ENCODE measurements at regions not wholly inside any gene's neighbourhood (a gene's known extent, or its start where the extent isn't known, plus 50 kb on each side); places are given as distances from the start of the nearest gene placed in this dataset.

GRCh38 chr9:1469996-1470395 lies 419.8 kb downstream of the DMRT2 start:
- no peak for DNase-seq (ENCODE audit: low spot score)

DNA sequence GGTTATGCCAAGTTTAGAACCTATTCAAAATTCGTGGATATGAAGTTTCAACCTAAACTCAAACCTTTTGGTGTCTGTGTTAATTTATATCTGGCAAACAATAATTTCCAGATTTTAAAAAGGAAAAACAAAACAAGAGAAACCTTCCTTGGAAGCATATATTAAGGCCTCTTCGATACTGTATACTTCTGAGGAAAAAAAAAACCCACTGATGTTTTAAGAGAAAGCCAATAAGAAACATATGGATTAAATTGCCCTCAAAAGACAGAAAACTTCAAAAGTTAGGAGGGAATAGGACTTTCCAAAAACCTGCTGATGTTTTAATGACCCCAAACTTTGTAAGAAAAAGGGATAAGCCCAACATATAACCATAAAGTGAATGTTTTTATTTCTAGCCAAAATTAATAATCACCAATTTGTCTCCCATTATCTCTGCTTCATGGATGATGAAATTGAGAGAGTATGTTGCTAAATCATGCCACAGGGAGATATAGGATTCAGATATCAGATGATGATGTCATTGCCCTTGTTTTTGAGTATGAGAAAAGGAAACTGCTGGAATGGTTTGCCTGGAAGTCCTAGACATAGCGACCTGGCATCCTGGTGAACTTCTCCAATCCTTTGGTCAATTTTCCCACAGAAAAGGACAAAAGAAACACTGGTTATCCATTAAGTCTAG lies 423.9 kb downstream of the DMRT2 start:
- no peak for DNase-seq (ENCODE audit: low spot score)

- DNase-seq (ENCODE audit: low spot score): no peak
Measured at GRCh38 chr9:1474671-1475070, 424.5 kb downstream of the DMRT2 start.

GRCh38 chr9:1490341-1491232 lies 440.4 kb downstream of the DMRT2 start:
- DNase-seq (ENCODE audit: low spot score): peak; percentile 0

- DNase-seq (ENCODE audit: low spot score): no peak
Measured at GRCh38 chr9:1492156-1492555, 442.0 kb downstream of the DMRT2 start.

DNA sequence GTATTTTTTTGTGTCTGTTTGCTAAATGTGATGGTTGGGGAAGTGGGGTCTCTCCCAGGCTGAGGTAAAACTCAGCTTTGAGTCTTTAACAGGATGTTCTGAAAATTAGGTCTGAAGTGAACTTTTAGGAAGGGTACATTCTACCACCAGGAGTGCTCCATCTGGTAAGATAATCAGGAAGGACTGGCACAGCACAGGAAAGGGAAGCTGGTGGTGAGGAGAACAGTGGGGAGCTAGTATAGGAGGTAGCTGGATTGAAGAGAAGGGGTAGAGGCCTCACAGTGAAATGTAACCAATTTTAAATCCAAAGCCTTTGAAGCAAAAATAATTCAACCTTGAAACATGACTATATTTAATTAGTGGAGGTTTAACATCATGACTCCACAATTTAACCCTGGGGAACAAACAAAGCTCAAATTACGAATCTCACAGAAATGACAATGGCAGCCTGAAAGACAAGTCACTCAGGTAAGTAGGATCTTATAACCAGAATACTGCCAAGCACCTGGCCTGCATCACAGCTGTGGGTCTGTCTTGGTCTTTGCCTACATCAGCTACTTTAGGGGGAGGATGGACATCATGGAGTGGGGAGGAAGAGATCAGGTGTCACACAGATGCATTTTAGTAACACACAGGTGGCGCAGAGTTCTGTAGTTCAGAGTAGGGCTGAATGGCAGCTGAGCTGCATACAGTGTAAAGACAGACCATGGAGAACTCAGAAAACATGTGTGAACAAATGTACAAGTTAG lies 445.3 kb downstream of the DMRT2 start:
- DNase-seq (ENCODE audit: low spot score): no peak

- no peak for DNase-seq (ENCODE audit: low spot score)
Measured at GRCh38 chr9:1505489-1505888, 455.3 kb downstream of the DMRT2 start.

GRCh38 chr9:1510712-1511111 lies 460.6 kb downstream of the DMRT2 start:
- no peak for DNase-seq (ENCODE audit: low spot score)

GRCh38 chr9:1513105-1513504 lies 462.9 kb downstream of the DMRT2 start:
- no peak for DNase-seq (ENCODE audit: low spot score)

GRCh38 chr9:1514250-1514649 lies 464.1 kb downstream of the DMRT2 start:
- no peak for DNase-seq (ENCODE audit: low spot score)

DNA sequence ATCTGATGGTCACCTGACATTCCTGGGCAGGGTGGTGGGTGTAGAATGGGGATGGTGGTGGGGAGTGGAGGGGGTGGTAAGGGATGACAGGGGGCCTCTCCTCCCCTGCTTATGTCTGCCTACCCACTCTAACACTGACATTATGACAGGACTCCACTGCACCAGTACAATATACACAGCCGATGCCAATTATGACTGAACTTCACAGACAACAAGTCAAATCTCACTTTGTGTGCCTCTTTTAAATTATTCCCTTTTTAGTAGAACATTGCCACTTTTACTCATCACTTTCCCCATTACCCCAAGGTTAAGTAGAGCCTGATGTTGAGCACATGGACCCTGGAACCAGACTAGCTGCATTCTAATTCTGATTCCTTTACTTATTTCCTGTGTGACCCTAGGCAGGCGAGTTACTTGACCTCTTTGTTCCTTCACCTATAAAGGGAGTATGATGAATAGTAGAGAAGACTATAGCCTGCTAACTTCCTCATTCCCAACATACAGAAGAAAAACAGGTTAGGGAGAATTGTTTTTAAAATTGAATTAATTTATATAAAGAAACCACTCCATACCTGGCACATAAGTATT lies 464.7 kb downstream of the DMRT2 start:
- DNase-seq (ENCODE audit: low spot score): no peak

DNA sequence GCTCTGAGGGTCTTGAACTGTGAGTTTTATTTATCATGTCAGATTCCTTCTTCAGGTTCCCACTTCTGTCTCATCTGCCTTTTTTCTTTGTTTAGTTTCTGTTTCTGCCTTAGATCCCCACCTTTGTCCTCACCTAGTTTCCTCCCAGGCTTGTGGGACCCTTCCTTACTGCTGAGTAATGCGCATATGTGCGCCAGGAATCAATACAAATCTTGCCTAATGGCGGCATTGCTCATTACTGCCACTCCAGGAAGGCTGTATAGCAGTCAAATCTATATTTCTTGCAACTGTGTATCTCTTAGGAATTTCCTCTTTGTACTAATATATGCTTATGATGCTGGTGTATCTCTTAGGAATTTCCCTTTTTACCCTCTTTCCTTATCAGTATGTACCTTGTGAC lies 465.4 kb downstream of the DMRT2 start:
- DNase-seq (ENCODE audit: low spot score): no peak

DNA sequence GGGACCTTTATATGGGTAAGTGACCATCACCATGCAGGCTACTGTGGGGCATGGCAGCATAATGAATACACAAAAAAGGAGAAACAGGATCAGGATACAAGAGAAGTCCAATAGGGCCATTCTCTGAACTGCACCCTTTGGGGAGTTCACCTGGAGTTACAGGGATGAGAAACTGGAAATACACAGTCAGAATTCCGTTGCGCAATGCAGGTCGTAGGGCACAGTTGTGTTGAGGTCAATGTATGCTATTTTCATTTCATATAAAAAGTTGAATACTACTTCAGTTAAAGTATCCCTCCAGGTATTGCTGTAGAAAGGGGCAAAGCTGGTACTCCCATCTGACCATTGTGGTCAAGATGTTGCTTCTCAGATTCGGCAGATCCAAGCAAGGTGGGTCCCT lies 471.4 kb downstream of the DMRT2 start:
- no peak for DNase-seq (ENCODE audit: low spot score)

- DNase-seq (ENCODE audit: low spot score): no peak
Measured at GRCh38 chr9:1522219-1522767, 472.1 kb downstream of the DMRT2 start.

GRCh38 chr9:1528456-1528855 lies 478.3 kb downstream of the DMRT2 start:
- DNase-seq (ENCODE audit: low spot score): no peak

DNA sequence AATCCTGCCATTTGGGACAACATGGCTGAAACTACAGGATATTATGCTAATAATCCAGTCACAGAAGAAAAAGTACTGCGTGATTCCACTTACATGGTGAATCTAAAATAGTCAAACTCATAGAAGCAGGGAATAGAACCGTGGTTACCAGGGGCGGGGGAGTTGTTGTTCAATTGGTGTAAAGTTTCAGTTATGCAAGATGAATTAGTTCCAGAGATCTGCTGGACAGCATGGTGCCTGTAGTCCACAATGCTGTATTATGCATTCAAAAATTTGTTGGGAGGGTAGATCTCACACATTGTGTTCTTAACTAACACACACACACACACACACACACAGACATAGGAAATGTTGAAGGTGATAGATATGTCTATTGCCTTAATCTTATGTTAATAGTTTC lies 480.5 kb downstream of the DMRT2 start:
- no peak for DNase-seq (ENCODE audit: low spot score)

DNA sequence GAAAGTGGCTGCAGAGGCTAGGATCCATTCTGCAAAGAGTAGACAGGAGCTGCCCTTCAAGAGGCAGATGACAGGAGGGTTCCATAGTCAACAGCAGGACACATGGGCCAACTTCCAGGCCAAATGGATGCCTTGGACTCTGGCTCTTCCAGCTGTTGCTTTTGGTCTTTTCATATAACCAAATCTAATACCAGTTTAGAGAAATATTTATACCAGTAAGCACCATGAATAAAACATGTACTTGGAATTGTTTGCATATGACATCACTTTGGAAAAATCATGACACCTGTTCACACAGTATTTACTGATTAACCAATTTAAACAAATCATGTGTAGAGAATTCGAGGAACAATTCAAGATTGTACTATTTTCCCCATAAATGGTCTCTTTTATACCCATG lies 481.3 kb downstream of the DMRT2 start:
- DNase-seq (ENCODE audit: low spot score): no peak

- DNase-seq (ENCODE audit: low spot score): no peak
Measured at GRCh38 chr9:1532171-1532570, 482.0 kb downstream of the DMRT2 start.

DNA sequence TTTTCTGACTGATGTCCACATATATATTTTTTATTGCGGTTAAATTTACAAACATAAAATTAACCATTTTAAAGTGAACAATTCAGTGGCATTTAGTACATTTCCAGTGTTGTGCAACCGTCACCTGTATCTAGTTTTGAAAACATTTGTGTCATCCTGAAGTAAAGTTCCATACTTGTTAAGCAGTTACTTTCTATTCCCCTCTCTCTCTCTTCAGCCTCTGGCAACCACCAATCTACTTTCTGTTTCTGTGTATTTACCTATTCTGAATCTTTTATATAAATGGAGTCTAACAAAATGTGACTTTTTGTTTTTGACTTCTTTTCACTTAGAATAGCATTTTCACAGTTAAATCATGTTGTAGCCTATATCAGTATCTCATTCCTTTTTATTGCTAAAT lies 480.1 kb upstream of the SMARCA2 start:
- DNase-seq (ENCODE audit: low spot score): no peak

- DNase-seq (ENCODE audit: low spot score): no peak
Measured at GRCh38 chr9:1535599-1535998, 479.5 kb upstream of the SMARCA2 start.

DNA sequence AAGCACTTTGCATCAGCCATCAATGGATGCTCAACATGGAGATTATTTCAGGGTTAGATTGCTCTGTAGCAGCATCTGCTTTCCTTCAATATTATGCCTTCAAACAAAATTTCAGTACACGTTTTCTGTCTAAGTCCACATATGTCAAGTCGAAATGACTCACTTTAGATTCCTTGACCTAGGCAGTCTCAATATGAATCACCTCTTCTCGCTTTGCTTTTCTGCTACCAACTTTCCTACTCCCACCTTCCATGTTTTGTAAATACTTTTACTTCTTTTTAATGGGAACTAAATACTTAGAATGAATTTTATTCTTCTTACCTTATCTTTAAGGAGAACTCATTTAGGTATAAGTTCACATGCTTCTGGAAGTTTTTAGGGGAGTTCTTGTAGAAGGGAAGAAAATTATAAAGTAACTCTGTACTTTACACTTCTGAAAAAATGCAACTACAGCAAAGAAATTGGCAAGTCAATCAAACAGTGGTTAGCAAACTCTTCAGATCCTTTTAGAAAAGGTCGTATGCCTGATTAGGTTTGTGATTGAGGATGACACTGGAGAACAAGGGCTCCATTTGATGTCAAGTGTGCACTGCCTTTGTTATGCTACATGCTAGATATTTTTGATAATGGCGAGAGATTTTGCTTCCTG lies 478.5 kb upstream of the SMARCA2 start:
- no peak for DNase-seq (ENCODE audit: low spot score)
